ENCODE measurements at regions not wholly inside any gene's neighbourhood (a gene's known extent, or its start where the extent isn't known, plus 50 kb on each side); places are given as distances from the start of the nearest gene placed in this dataset.
A peak's percentile ranks its signal among the peaks of the same experiment; 100 is the strongest.
"Not testable (repeated sequence)": the region's sequence is repeated elsewhere in the genome, so short reads cannot be mapped to it uniquely, and the experiment has no call there.

- SMC1A ChIA-PET (ENCODE audit: uncharacterized antibody, unreplicated experiment): not testable (repeated sequence)
- WGBS (ENCODE audit: insufficient coverage, insufficient replicate concordance, low lambda C conversion rate, missing lambda C conversion rate): no CpG with 5 or more reads among the region's 3 CpGs
These were observed 3964.9 kb upstream of the TPTE start for GRCh38 chr21:6556516-6556915.

GRCh38 chr21:6557415-6557814, 3964.0 kb upstream of the TPTE start:
- DNase-seq (ENCODE audit: low read depth, low spot score); BruUV-seq (replicated peaks); SMC1A ChIA-PET (ENCODE audit: uncharacterized antibody, unreplicated experiment); H3K4me3 ChIP-seq; H3K4me1 ChIP-seq (ENCODE audit: control insufficient read depth, insufficient read depth, low read length); in situ Hi-C loops (cut with MboI); H3K9ac ChIP-seq (ENCODE audit: control insufficient read depth, insufficient read depth, low read length); FAIRE-seq; H4K20me1 ChIP-seq (ENCODE audit: control insufficient read depth, insufficient read depth); intact Hi-C loops (cut with micrococcal nuclease; ENCODE audit: unreplicated experiment); POLR2A ChIA-PET; RAD21 ChIA-PET (ENCODE audit: unreplicated experiment); CTCF ChIA-PET; H3K79me2 ChIP-seq (ENCODE audit: control insufficient read depth, insufficient read depth, low read length); H3K27me3 ChIP-seq (replicated peaks in 1 of 2; ENCODE audit: control insufficient read depth in 2 of 2, insufficient read depth in 2 of 2, low read length in 1 of 2); ATAC-seq; H2AFZ ChIP-seq (ENCODE audit: control insufficient read depth, low read depth, low read length); H3K9me3 ChIP-seq (replicated peaks; ENCODE audit: control insufficient read depth, insufficient read depth, low read length); H3K36me3 ChIP-seq (ENCODE audit: control insufficient read depth in 2 of 2, insufficient read depth in 2 of 2, low read length in 1 of 2); H3K4me2 ChIP-seq (ENCODE audit: control insufficient read depth, insufficient read depth); H3K27ac ChIP-seq (ENCODE audit: control insufficient read depth, insufficient read depth): not testable (repeated sequence)
- WGBS (ENCODE audit: insufficient coverage, insufficient replicate concordance, low lambda C conversion rate, missing lambda C conversion rate): no CpG with 5 or more reads among the region's 14 CpGs

More at GRCh38 chr21:6556516-6556915, 3964.9 kb upstream of the TPTE start:
- RAD21 ChIA-PET (ENCODE audit: unreplicated experiment); H3K4me1 ChIP-seq (ENCODE audit: control insufficient read depth, insufficient read depth, low read length); H3K27ac ChIP-seq (ENCODE audit: control insufficient read depth, insufficient read depth); CTCF ChIA-PET; BruUV-seq (replicated peaks); intact Hi-C loops (cut with micrococcal nuclease; ENCODE audit: unreplicated experiment); H3K9ac ChIP-seq (ENCODE audit: control insufficient read depth, insufficient read depth, low read length); in situ Hi-C loops (cut with MboI); FAIRE-seq; H3K4me2 ChIP-seq (ENCODE audit: control insufficient read depth, insufficient read depth); H2AFZ ChIP-seq (ENCODE audit: control insufficient read depth, low read depth, low read length); H3K9me3 ChIP-seq (replicated peaks; ENCODE audit: control insufficient read depth, insufficient read depth, low read length); H3K27me3 ChIP-seq (replicated peaks in 1 of 2; ENCODE audit: control insufficient read depth in 2 of 2, insufficient read depth in 2 of 2, low read length in 1 of 2); H4K20me1 ChIP-seq (ENCODE audit: control insufficient read depth, insufficient read depth); H3K4me3 ChIP-seq; H3K36me3 ChIP-seq (ENCODE audit: control insufficient read depth in 2 of 2, insufficient read depth in 2 of 2, low read length in 1 of 2); DNase-seq (ENCODE audit: low read depth, low spot score); POLR2A ChIA-PET; H3K79me2 ChIP-seq (ENCODE audit: control insufficient read depth, insufficient read depth, low read length): not testable (repeated sequence)
- peak; percentile 74 for ATAC-seq

- H3K4me1 ChIP-seq (ENCODE audit: control insufficient read depth, insufficient read depth, low read length); FAIRE-seq; H2AFZ ChIP-seq (ENCODE audit: control insufficient read depth, low read depth, low read length); RAD21 ChIA-PET (ENCODE audit: unreplicated experiment); H3K9ac ChIP-seq (ENCODE audit: control insufficient read depth, insufficient read depth, low read length); in situ Hi-C loops (cut with MboI); H3K27me3 ChIP-seq (replicated peaks in 1 of 2; ENCODE audit: control insufficient read depth in 2 of 2, insufficient read depth in 2 of 2, low read length in 1 of 2); intact Hi-C loops (cut with micrococcal nuclease; ENCODE audit: unreplicated experiment); H3K4me2 ChIP-seq (ENCODE audit: control insufficient read depth, insufficient read depth); ATAC-seq; SMC1A ChIA-PET (ENCODE audit: uncharacterized antibody, unreplicated experiment); H3K4me3 ChIP-seq; H3K9me3 ChIP-seq (replicated peaks; ENCODE audit: control insufficient read depth, insufficient read depth, low read length); CTCF ChIA-PET; H3K79me2 ChIP-seq (ENCODE audit: control insufficient read depth, insufficient read depth, low read length); H3K27ac ChIP-seq (ENCODE audit: control insufficient read depth, insufficient read depth); POLR2A ChIA-PET; H4K20me1 ChIP-seq (ENCODE audit: control insufficient read depth, insufficient read depth); DNase-seq (ENCODE audit: low read depth, low spot score); BruUV-seq (replicated peaks); H3K36me3 ChIP-seq (ENCODE audit: control insufficient read depth in 2 of 2, insufficient read depth in 2 of 2, low read length in 1 of 2): not testable (repeated sequence)
- no CpG with 5 or more reads among the region's 10 CpGs for WGBS (ENCODE audit: insufficient coverage, insufficient replicate concordance, low lambda C conversion rate, missing lambda C conversion rate)
These were observed 3960.2 kb upstream of the TPTE start for GRCh38 chr21:6561168-6561567.

GRCh38 chr21:6561578-6561977, 3959.8 kb upstream of the TPTE start:
- in situ Hi-C loops (cut with MboI); POLR2A ChIA-PET: not testable (repeated sequence)
- WGBS (ENCODE audit: insufficient coverage, insufficient replicate concordance, low lambda C conversion rate, missing lambda C conversion rate): no CpG with 5 or more reads among the region's 9 CpGs

More at GRCh38 chr21:6561578-6561977, 3959.8 kb upstream of the TPTE start:
- SMC1A ChIA-PET (ENCODE audit: uncharacterized antibody, unreplicated experiment); ATAC-seq; H4K20me1 ChIP-seq (ENCODE audit: control insufficient read depth, insufficient read depth); RAD21 ChIA-PET (ENCODE audit: unreplicated experiment); H3K27ac ChIP-seq (ENCODE audit: control insufficient read depth, insufficient read depth); H3K9ac ChIP-seq (ENCODE audit: control insufficient read depth, insufficient read depth, low read length); CTCF ChIA-PET; H3K27me3 ChIP-seq (replicated peaks in 1 of 2; ENCODE audit: control insufficient read depth in 2 of 2, insufficient read depth in 2 of 2, low read length in 1 of 2); H3K79me2 ChIP-seq (ENCODE audit: control insufficient read depth, insufficient read depth, low read length); intact Hi-C loops (cut with micrococcal nuclease; ENCODE audit: unreplicated experiment); BruUV-seq (replicated peaks); DNase-seq (ENCODE audit: low read depth, low spot score); H3K9me3 ChIP-seq (replicated peaks; ENCODE audit: control insufficient read depth, insufficient read depth, low read length); H3K4me1 ChIP-seq (ENCODE audit: control insufficient read depth, insufficient read depth, low read length); H2AFZ ChIP-seq (ENCODE audit: control insufficient read depth, low read depth, low read length); H3K4me3 ChIP-seq; FAIRE-seq; H3K36me3 ChIP-seq (ENCODE audit: control insufficient read depth in 2 of 2, insufficient read depth in 2 of 2, low read length in 1 of 2); H3K4me2 ChIP-seq (ENCODE audit: control insufficient read depth, insufficient read depth): not testable (repeated sequence)

Data from GM12878 (cell line).